GM19455 (cell line): ENCODE measurements at regions not wholly inside any gene's neighbourhood (a gene's known extent, or its start where the extent isn't known, plus 50 kb on each side); places are given as distances from the start of the nearest gene placed in this dataset.
"Not testable (repeated sequence)": the region's sequence is repeated elsewhere in the genome, so short reads cannot be mapped to it uniquely, and the experiment has no call there.

Source experiments
- ATAC-seq: cut with Tn5 transposase; IDR thresholded peaks from one replicate; pipeline ENCODE4 v1.9.1; 2021; ENCODE audit not compliant: unreplicated experiment

DNA sequence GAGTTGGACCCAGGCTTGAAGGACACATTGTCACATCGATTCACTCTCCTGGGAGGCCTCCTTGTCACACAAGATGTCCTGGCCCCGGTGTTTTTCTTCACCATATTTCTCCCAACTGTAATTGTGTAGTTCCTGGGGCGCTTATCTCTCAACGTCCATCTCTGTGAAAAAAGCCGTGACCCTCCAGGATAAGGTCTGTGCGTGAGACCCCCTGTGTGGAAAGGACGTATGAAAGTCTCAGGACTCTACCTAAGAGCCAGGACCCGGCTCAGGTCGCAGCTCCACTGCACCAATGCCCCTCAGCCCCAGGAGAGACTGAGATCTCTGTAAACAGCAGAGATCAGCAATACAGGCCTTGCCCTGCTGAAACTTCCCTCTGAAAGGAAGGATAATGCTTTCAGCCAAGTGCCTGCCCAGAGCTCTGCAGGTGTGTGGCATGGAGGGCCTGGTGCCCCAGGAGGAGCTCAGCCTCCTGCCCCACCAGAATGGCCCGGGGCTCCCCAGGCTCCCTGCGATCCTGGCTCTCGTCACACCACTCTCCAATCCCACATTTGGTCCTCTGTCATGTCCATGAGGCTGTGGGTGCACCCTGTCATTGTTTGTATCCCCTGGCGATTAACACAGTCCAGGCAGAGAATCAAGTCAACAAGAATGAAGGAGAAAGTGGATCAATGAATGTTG is 119.2 kb upstream of the TMEM45B start:
- ATAC-seq: no peak

DNA sequence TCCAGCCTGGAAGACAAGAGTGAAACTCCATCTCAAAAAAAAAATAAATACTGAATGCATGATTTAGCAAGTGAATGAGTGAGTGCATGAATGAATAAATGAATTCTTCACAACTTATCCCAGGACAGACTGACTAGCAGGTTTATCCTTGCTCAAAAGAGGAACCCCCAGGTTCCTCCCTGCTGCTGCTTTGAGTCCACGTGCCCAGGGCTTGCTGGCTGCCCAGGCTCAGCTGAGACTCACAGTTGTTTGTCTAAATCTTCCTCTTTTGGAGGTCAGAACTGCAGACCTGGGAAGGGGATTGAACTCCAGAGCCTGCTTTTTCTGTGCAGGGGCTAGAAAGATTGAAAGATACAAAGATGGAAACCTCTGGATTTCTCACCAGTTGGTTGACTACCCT is 117.4 kb upstream of the TMEM45B start:
- no peak for ATAC-seq

DNA sequence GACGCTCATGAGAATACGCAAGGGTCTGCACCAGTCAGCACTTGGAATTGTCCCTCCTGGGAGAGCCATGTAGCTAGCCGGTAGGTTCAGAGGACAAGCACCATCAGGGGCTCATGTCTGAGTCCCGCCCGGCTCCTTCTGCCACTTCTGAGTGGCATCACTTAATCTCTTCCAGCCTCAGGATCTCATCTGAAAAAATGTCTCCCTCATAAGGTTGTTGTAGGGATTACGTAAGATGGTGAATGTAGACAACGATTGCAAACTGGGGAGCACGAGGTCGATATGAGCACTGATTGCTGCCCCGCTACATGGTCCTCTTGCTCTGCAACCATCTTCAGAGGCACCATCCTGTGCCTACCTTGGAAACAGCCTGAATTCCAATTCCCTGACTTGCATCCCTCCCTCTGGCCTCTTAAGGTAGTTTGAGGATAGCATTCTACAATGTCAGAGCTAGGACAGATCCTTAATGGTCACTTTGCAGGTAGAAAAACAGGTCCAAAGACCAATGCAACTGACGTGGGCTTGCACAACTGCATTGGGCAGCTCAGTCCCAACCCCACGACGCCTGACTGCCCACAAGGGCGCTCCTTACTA is 115.8 kb upstream of the TMEM45B start:
- no peak for ATAC-seq

GRCh38 chr11:129700701-129701100 is 114.9 kb upstream of the TMEM45B start:
- no peak for ATAC-seq

DNA sequence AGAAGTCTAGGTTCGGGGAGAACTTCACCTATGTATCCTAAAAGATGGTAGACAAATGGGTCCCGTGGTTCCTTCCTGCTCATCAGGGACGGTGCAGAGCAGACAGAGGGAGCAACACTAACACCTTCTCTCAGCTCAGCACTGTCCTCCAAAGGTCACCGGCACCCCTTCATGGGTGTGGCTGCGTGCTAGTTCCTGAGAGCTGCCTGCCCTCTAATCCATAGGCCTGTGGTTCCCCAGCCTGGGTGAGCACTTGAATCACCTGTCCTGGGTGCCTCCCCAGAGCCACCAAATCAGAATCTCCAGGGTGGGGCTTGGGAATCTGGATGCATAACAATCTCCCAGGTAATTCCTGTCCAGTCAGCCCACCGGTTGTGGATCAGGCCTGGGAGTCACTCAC is 113.9 kb upstream of the TMEM45B start:
- ATAC-seq: no peak

DNA sequence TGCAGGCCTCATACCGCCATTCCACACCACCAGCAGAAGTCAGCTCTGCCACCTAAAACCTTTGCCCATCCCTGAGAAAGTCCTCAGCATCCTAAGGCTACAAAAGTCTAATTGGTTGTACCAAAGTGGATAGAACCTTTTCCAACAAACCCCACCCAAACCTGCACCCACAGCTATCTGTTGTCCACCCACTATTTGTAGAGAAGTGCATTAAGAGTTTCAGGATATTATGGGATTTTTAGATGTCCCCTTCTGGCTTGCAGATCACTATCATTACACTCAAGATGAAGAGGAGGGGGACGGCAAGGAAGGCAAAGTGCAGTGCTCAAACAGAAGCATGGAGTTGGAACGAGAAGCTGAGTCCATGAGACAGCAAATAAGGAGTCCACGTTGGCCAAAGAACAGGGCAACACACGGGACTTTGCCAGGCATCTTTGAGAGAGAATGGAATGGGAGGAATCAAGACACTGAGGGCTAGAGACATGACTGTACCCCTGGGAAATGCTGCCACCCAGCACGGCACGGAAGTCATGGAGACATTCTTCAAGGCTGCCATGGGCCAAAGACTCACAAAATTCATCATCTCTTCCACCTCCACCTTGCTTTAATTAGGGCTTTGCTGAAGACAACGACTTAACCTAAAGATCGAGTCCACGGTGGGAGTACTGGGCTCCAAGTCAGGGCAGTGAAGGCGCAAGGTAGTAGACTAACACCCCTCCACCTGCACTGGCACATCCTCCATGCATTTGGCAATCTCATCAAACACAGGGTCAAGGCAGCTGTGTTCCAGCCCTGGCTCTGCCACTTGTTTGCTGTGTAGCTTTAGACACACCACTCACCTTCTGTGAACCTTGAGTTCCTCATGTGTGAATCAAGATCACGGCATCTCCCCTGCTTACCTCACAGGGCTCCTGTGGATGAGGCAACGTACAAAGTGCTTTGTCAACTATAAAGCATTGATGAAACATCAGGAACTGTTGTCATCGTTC is 112.9 kb upstream of the TMEM45B start:
- ATAC-seq: no peak

DNA sequence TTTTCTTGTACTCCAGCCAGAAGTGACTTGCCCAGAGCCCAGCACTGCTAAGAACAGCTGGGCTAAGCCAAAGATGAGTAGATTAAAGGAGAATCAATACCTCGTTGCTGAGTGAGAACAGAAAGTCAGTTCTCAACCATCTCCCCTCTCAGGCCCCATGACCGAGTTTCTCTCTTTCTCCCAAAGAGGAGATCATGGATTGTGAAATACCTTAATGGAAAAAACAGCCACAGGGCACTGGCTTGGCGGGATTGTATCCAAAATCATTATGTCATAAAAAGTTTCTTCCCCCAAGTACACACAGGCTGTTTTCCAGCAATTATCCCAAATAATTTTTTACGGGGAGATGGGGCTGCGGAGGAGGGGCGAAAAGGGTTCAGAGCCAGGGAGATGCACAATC is 111.8 kb upstream of the TMEM45B start:
- ATAC-seq: no peak

GRCh38 chr11:129704831-129705230 is 110.8 kb upstream of the TMEM45B start:
- no peak for ATAC-seq

- no peak for ATAC-seq
Observed at GRCh38 chr11:129705341-129705740, 110.3 kb upstream of the TMEM45B start.

- no peak for ATAC-seq
Observed at GRCh38 chr11:129705933-129706332, 109.7 kb upstream of the TMEM45B start.

DNA sequence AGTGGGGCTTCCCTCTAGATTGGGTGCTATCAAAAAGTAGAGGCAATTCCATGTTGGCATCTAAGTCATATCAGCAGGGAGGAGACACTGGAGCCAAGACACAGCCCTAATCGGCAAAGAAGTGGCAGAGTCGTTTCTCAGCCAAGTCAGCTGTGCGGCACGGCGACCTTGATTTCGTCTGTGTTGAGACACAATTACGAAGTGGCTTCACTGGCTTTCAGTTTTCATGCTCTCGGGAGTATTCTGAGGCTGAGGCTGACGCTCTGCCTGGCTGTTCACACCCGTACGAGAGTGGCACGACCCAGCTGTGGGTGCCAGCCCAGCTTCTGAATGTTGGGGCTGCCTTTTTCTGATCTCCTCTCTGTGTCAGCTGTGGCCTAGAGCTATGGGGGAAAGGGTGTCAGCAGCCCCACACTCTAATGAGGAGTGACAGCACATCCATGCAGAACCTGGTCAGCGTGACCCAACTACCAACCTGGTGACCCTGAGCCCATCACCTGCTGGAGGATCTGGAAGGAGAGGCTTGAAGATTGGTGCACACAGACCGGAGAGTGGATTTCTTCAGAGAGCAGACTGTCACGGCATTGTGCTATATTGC is 105.7 kb upstream of the TMEM45B start:
- no peak for ATAC-seq

- no peak for ATAC-seq
Observed at GRCh38 chr11:129710423-129710822, 105.2 kb upstream of the TMEM45B start.

DNA sequence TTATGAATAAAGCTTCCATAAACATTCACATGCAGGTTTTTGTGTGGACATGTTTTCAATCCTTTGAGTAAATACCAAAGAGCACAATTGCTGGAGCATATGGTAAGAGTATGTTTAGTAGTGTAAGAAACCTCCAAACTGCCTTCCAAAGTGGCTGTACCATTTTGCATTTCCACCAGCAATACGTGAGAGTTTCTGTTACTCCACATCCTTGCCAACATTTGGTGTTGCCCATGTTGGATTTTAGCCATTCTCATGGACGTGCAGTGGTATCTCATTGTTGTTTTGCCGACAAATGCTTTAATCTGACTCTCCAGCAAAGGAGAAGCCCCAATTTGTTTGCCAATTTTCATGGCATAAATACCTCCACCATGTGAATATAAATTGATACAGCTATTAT is 103.9 kb upstream of the TMEM45B start:
- ATAC-seq: no peak

GRCh38 chr11:129712486-129713240 is 103.0 kb upstream of the TMEM45B start:
- not testable (repeated sequence) for ATAC-seq

GRCh38 chr11:129719037-129719436 is 96.6 kb upstream of the TMEM45B start:
- no peak for ATAC-seq

- no peak for ATAC-seq
Observed at GRCh38 chr11:129720156-129720555, 95.5 kb upstream of the TMEM45B start.

- ATAC-seq: no peak
Observed at GRCh38 chr11:129720994-129721393, 94.7 kb upstream of the TMEM45B start.

DNA sequence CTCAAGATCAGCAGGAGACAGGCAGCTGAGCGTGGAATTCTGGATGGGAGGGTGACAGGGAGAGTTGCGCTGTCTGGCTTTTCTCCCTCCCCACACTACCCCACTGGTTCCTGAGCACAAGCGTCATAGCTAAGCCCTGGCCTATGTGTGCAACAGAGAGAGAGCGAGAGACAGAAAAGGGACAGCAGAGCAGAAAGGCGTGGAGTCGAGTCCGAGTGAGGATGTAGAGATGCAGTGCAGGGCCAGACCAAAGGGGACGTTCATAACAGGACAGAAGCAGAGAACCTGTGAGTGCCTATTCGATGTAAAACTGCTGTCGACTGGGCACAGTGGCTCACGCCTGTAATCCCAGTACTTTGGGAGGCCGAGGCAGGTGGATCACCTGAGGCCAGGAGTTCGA is 94.0 kb upstream of the TMEM45B start:
- ATAC-seq: no peak

- no peak for ATAC-seq
Observed at GRCh38 chr11:129722529-129722928, 93.1 kb upstream of the TMEM45B start.

DNA sequence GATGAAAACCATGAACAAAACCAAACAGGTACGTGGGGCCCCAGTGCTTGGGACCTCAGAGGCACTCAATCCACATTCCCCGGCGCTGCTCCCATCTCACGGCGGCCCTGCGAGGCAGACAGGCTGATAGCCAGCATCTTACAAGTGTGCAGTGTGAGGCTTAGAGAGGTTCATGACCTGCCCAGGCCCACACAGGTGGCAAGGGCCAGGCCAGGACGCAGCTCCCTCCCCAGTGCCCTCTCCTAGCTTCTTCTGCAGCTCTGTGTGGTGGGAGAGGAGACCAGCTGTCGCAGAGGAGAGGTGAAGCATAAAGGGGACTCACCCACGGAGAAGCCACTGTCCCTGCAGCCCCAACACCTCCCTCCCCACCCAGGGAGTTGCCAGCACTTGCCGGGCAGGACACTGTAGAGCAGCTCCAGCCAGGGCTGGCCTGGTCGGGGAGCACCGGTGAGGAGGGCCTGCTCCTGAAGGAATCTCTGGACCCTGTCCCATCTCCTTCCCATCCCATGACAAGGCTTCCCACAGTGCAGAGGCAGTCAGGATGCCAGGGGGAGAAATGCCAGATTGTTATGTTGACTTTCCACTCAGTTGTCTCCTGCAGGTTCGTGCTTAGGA is 92.4 kb upstream of the TMEM45B start:
- ATAC-seq: no peak
